ENCODE measurements at regions not wholly inside any gene's neighbourhood (a gene's known extent, or its start where the extent isn't known, plus 50 kb on each side); places are given as distances from the start of the nearest gene placed in this dataset.

DNA sequence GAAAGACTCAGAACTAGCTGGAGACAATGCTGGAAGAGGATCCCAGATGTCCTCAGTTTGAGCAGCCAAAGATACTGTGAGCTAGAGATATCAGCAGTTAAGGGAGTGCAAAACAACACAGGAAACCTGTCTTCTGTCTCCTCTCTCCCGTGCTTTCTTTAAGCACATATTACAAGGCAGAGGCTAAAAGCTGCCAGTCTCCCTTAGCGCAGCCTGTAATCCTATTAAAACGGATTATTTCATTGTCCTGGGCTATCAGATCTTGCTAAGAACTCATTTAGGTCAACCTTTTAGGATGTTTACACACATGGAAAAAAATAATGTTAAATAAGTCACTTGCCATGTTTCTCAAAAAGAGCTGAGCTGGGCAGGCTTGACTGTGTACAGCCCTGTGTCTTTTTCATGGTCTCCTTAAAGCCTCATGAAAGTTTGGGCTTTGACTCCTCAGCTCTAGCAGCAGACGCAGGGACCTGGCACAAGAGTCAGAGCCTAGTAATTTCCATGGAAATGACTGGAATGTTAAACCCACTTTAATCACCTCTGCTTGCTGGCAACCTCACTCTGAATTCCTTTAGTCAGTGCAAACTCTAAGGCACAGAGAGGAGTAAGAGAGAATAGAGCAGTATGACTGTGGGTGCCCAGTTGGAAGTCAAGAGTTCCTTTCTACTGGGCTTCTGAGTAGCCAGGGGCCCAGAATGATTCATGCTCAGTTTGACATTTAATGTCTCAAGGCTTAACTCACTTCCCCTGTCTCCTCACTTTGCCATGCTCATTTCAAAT is 491.9 kb downstream of the NTRK3 start:
- TF ChIP-seq POLR2AphosphoS5 (IDR thresholded peaks at IDR 0.05; ENCODE audit: low read depth) = no peak
- TF ChIP-seq EZH2 (IDR thresholded peaks at IDR 0.05; ENCODE audit: low read depth, unreplicated experiment) = no peak
- TF ChIP-seq, protein P1, sequence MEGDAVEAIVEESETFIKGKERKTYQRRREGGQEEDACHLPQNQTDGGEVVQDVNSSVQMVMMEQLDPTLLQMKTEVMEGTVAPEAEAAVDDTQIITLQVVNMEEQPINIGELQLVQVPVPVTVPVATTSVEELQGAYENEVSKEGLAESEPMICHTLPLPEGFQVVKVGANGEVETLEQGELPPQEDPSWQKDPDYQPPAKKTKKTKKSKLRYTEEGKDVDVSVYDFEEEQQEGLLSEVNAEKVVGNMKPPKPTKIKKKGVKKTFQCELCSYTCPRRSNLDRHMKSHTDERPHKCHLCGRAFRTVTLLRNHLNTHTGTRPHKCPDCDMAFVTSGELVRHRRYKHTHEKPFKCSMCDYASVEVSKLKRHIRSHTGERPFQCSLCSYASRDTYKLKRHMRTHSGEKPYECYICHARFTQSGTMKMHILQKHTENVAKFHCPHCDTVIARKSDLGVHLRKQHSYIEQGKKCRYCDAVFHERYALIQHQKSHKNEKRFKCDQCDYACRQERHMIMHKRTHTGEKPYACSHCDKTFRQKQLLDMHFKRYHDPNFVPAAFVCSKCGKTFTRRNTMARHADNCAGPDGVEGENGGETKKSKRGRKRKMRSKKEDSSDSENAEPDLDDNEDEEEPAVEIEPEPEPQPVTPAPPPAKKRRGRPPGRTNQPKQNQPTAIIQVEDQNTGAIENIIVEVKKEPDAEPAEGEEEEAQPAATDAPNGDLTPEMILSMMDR (conservative IDR thresholded peaks at IDR 0.05; ENCODE audit: low read depth in 2 of 2) = no peak
- no peak for TF ChIP-seq EZH2phosphoT487 (IDR thresholded peaks at IDR 0.05; ENCODE audit: unreplicated experiment)
- no peak for TF ChIP-seq JUNB (IDR thresholded peaks at IDR 0.05; ENCODE audit: unreplicated experiment)
- TF ChIP-seq, protein P2, sequence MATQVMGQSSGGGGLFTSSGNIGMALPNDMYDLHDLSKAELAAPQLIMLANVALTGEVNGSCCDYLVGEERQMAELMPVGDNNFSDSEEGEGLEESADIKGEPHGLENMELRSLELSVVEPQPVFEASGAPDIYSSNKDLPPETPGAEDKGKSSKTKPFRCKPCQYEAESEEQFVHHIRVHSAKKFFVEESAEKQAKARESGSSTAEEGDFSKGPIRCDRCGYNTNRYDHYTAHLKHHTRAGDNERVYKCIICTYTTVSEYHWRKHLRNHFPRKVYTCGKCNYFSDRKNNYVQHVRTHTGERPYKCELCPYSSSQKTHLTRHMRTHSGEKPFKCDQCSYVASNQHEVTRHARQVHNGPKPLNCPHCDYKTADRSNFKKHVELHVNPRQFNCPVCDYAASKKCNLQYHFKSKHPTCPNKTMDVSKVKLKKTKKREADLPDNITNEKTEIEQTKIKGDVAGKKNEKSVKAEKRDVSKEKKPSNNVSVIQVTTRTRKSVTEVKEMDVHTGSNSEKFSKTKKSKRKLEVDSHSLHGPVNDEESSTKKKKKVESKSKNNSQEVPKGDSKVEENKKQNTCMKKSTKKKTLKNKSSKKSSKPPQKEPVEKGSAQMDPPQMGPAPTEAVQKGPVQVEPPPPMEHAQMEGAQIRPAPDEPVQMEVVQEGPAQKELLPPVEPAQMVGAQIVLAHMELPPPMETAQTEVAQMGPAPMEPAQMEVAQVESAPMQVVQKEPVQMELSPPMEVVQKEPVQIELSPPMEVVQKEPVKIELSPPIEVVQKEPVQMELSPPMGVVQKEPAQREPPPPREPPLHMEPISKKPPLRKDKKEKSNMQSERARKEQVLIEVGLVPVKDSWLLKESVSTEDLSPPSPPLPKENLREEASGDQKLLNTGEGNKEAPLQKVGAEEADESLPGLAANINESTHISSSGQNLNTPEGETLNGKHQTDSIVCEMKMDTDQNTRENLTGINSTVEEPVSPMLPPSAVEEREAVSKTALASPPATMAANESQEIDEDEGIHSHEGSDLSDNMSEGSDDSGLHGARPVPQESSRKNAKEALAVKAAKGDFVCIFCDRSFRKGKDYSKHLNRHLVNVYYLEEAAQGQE (IDR thresholded peaks at IDR 0.05; ENCODE audit: unreplicated experiment) = no peak
- TF ChIP-seq, protein P3, sequence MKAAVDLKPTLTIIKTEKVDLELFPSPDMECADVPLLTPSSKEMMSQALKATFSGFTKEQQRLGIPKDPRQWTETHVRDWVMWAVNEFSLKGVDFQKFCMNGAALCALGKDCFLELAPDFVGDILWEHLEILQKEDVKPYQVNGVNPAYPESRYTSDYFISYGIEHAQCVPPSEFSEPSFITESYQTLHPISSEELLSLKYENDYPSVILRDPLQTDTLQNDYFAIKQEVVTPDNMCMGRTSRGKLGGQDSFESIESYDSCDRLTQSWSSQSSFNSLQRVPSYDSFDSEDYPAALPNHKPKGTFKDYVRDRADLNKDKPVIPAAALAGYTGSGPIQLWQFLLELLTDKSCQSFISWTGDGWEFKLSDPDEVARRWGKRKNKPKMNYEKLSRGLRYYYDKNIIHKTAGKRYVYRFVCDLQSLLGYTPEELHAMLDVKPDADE (IDR thresholded peaks at IDR 0.05) = no peak
- no peak for TF ChIP-seq STAT1 (IDR thresholded peaks at IDR 0.05; ENCODE audit: unreplicated experiment)
- no peak for TF ChIP-seq CREB1 (CRISPR knock-in tag; IDR thresholded peaks at IDR 0.05; ENCODE audit: low read depth)
- TF ChIP-seq ZNF114 (CRISPR knock-in tag; IDR thresholded peaks at IDR 0.05) = no peak
- TF ChIP-seq ZNF331 (CRISPR knock-in tag; IDR thresholded peaks at IDR 0.05; ENCODE audit: low read depth) = no peak
- TF ChIP-seq, protein P4, sequence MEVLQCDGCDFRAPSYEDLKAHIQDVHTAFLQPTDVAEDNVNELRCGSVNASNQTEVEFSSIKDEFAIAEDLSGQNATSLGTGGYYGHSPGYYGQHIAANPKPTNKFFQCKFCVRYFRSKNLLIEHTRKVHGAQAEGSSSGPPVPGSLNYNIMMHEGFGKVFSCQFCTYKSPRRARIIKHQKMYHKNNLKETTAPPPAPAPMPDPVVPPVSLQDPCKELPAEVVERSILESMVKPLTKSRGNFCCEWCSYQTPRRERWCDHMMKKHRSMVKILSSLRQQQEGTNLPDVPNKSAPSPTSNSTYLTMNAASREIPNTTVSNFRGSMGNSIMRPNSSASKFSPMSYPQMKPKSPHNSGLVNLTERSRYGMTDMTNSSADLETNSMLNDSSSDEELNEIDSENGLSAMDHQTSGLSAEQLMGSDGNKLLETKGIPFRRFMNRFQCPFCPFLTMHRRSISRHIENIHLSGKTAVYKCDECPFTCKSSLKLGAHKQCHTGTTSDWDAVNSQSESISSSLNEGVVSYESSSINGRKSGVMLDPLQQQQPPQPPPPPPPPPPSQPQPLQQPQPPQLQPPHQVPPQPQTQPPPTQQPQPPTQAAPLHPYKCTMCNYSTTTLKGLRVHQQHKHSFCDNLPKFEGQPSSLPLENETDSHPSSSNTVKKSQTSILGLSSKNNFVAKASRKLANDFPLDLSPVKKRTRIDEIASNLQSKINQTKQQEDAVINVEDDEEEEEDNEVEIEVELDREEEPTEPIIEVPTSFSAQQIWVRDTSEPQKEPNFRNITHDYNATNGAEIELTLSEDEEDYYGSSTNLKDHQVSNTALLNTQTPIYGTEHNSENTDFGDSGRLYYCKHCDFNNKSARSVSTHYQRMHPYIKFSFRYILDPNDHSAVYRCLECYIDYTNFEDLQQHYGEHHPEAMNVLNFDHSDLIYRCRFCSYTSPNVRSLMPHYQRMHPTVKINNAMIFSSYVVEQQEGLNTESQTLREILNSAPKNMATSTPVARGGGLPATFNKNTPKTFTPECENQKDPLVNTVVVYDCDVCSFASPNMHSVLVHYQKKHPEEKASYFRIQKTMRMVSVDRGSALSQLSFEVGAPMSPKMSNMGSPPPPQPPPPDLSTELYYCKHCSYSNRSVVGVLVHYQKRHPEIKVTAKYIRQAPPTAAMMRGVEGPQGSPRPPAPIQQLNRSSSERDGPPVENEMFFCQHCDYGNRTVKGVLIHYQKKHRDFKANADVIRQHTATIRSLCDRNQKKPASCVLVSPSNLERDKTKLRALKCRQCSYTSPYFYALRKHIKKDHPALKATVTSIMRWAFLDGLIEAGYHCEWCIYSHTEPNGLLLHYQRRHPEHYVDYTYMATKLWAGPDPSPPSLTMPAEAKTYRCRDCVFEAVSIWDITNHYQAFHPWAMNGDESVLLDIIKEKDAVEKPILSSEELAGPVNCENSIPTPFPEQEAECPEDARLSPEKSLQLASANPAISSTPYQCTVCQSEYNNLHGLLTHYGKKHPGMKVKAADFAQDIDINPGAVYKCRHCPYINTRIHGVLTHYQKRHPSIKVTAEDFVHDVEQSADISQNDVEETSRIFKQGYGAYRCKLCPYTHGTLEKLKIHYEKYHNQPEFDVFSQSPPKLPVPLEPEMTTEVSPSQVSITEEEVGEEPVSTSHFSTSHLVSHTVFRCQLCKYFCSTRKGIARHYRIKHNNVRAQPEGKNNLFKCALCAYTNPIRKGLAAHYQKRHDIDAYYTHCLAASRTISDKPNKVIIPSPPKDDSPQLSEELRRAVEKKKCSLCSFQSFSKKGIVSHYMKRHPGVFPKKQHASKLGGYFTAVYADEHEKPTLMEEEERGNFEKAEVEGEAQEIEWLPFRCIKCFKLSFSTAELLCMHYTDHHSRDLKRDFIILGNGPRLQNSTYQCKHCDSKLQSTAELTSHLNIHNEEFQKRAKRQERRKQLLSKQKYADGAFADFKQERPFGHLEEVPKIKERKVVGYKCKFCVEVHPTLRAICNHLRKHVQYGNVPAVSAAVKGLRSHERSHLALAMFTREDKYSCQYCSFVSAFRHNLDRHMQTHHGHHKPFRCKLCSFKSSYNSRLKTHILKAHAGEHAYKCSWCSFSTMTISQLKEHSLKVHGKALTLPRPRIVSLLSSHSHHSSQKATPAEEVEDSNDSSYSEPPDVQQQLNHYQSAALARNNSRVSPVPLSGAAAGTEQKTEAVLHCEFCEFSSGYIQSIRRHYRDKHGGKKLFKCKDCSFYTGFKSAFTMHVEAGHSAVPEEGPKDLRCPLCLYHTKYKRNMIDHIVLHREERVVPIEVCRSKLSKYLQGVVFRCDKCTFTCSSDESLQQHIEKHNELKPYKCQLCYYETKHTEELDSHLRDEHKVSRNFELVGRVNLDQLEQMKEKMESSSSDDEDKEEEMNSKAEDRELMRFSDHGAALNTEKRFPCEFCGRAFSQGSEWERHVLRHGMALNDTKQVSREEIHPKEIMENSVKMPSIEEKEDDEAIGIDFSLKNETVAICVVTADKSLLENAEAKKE (CRISPR knock-in tag; IDR thresholded peaks at IDR 0.05) = peak; percentile 71
